IMR-90 (cell line): ENCODE measurements at regions not wholly inside any gene's neighbourhood (a gene's known extent, or its start where the extent isn't known, plus 50 kb on each side); places are given as distances from the start of the nearest gene placed in this dataset.

Experiments
- FOS ChIP-seq: fragments of 150-350 bp; IDR thresholded peaks from 2 replicates; pipeline ENCODE4 v1.6.1; 2016; ENCODE audit warnings: low read depth, low read length
- TF ChIP-seq, protein P1 (sequence below): conservative IDR thresholded peaks from 2 replicates; pipeline ENCODE4 v1.5.1; 2012; ENCODE audit warnings: mild to moderate bottlenecking, low read depth, low read length, improper control_type of control experiment
- TF ChIP-seq, protein P2 (sequence below): fragments of 150-350 bp; IDR thresholded peaks from 2 replicates; pipeline ENCODE4 v1.6.1; 2016; ENCODE audit warnings: low read depth, mild to moderate bottlenecking, low read length, moderate library complexity, borderline replicate concordance

DNA sequence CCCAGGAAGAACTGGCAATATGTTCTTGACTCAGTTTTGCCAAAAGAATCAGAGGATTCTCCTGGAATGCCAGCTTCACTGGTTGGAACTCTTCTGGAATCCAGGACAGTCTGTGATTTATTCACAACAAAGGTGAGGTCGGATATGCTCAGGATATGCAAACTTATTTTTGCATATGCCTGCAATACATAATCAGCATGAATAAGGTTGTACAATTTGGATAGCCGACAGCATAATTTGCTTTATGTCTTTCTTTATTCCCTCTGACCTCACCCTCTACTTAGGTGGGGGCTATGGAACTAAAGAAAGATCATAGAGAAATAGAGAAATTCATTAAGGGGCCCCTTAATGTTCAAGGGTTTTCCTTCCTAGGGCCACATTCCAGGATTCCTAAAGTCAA is 57.6 kb upstream of the AKR1E2 start (continued):
- TF ChIP-seq, protein P1, sequence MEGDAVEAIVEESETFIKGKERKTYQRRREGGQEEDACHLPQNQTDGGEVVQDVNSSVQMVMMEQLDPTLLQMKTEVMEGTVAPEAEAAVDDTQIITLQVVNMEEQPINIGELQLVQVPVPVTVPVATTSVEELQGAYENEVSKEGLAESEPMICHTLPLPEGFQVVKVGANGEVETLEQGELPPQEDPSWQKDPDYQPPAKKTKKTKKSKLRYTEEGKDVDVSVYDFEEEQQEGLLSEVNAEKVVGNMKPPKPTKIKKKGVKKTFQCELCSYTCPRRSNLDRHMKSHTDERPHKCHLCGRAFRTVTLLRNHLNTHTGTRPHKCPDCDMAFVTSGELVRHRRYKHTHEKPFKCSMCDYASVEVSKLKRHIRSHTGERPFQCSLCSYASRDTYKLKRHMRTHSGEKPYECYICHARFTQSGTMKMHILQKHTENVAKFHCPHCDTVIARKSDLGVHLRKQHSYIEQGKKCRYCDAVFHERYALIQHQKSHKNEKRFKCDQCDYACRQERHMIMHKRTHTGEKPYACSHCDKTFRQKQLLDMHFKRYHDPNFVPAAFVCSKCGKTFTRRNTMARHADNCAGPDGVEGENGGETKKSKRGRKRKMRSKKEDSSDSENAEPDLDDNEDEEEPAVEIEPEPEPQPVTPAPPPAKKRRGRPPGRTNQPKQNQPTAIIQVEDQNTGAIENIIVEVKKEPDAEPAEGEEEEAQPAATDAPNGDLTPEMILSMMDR, result no peak
- TF ChIP-seq, protein P2, sequence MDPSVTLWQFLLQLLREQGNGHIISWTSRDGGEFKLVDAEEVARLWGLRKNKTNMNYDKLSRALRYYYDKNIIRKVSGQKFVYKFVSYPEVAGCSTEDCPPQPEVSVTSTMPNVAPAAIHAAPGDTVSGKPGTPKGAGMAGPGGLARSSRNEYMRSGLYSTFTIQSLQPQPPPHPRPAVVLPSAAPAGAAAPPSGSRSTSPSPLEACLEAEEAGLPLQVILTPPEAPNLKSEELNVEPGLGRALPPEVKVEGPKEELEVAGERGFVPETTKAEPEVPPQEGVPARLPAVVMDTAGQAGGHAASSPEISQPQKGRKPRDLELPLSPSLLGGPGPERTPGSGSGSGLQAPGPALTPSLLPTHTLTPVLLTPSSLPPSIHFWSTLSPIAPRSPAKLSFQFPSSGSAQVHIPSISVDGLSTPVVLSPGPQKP, result no peak
- no peak for TF ChIP-seq FOS
